ENCODE measurements at regions not wholly inside any gene's neighbourhood (a gene's known extent, or its start where the extent isn't known, plus 50 kb on each side); places are given as distances from the start of the nearest gene placed in this dataset.

- peaks cover 0 to 5% of the 10 kb centered on the region in 2 experiments for H3K4me1 ChIP-seq (ENCODE audit: control insufficient read depth in 1 of 2, insufficient read depth in 2 of 2, low read length in 2 of 2)
- H3K79me2 ChIP-seq (ENCODE audit: control insufficient read depth, insufficient read depth, low read length, poor library complexity), result no peaks in the 10 kb centered on the region
- no peaks in the 10 kb centered on the region for H3K36me3 ChIP-seq (ENCODE audit: control insufficient read depth in 1 of 2, insufficient read depth in 2 of 2, low read length in 2 of 2)
- H3K27me3 ChIP-seq (ENCODE audit: insufficient read depth, low read length), result no peaks in the 10 kb centered on the region
- no peak overlapping the region for H4K12ac ChIP-seq (ENCODE audit: low read depth, low read length)
- H4K8ac ChIP-seq (ENCODE audit: low read depth, low read length), result no peak overlapping the region
- no peak overlapping the region for H3K4ac ChIP-seq (ENCODE audit: low read depth, low read length)
- no peak overlapping the region for H3K4me2 ChIP-seq (ENCODE audit: low read length)
- H2BK12ac ChIP-seq (ENCODE audit: low read length), result no peak overlapping the region
- no peak overlapping the region for H2AFZ ChIP-seq (ENCODE audit: insufficient read depth, low read length, poor library complexity)
- H3K14ac ChIP-seq (ENCODE audit: low read length), result no peak overlapping the region
- no peak overlapping the region for H4K91ac ChIP-seq (ENCODE audit: low read depth, low read length)
- no peak overlapping the region for H3K4me3 ChIP-seq (ENCODE audit: low read depth, low read length)
- H3K27ac ChIP-seq (ENCODE audit: low read depth, low read length), result no peak overlapping the region
- no peak for DNase-seq
- no CpG with 5 or more reads among the region's 2 CpGs for WGBS (ENCODE audit: extremely low coverage, insufficient coverage, insufficient read length)
- H3K18ac ChIP-seq (ENCODE audit: low read length), result no peak overlapping the region
- H3K9ac ChIP-seq (ENCODE audit: low read length), result no peak overlapping the region
- no peak overlapping the region for H2BK120ac ChIP-seq (ENCODE audit: insufficient read depth, low read length, poor library complexity)
- H2AK5ac ChIP-seq (ENCODE audit: low read length), result no peak overlapping the region
- no peak overlapping the region for H3K23ac ChIP-seq (ENCODE audit: low read length)
- H3K79me1 ChIP-seq (ENCODE audit: low read length), result peaks cover 3% of the 10 kb centered on the region
- no peak overlapping the region for H2BK5ac ChIP-seq (ENCODE audit: low read depth, low read length, poor library complexity)
- H3K9me3 ChIP-seq (ENCODE audit: insufficient read depth, low read depth, low read length), result no peaks in the 10 kb centered on the region
Measured at GRCh38 chr6:87793315-87793714, 91.3 kb upstream of the AKIRIN2 start.

GRCh38 chr6:87791982-87792381, 89.9 kb upstream of the AKIRIN2 start:
- no CpG with 5 or more reads among the region's 7 CpGs for WGBS (ENCODE audit: extremely low coverage, insufficient coverage, insufficient read length)
- peaks cover 0 to 5% of the 10 kb centered on the region in 2 experiments for H3K4me1 ChIP-seq (ENCODE audit: control insufficient read depth in 1 of 2, insufficient read depth in 2 of 2, low read length in 2 of 2)

GRCh38 chr6:87791485-87791884, 89.5 kb upstream of the AKIRIN2 start:
- H2BK5ac ChIP-seq (ENCODE audit: low read depth, low read length, poor library complexity), result no peak overlapping the region
- no peak for DNase-seq

More at GRCh38 chr6:87791982-87792381, 89.9 kb upstream of the AKIRIN2 start:
- H3K79me2 ChIP-seq (ENCODE audit: control insufficient read depth, insufficient read depth, low read length, poor library complexity), result no peaks in the 10 kb centered on the region
- H4K91ac ChIP-seq (ENCODE audit: low read depth, low read length), result no peak overlapping the region
- no peaks in the 10 kb centered on the region for H3K36me3 ChIP-seq (ENCODE audit: control insufficient read depth in 1 of 2, insufficient read depth in 2 of 2, low read length in 2 of 2)
- H2BK12ac ChIP-seq (ENCODE audit: low read length), result no peak overlapping the region
- H3K9ac ChIP-seq (ENCODE audit: low read length), result no peak overlapping the region
- H2BK120ac ChIP-seq (ENCODE audit: insufficient read depth, low read length, poor library complexity), result no peak overlapping the region
- no peak overlapping the region for H3K4ac ChIP-seq (ENCODE audit: low read depth, low read length)
- H3K4me2 ChIP-seq (ENCODE audit: low read length), result no peak overlapping the region
- no peak overlapping the region for H3K4me3 ChIP-seq (ENCODE audit: low read depth, low read length)
- no peak overlapping the region for H3K14ac ChIP-seq (ENCODE audit: low read length)
- H2AFZ ChIP-seq (ENCODE audit: insufficient read depth, low read length, poor library complexity), result no peak overlapping the region
- no peak overlapping the region for H3K27ac ChIP-seq (ENCODE audit: low read depth, low read length)
- H2BK5ac ChIP-seq (ENCODE audit: low read depth, low read length, poor library complexity), result no peak overlapping the region
- no peak overlapping the region for H4K8ac ChIP-seq (ENCODE audit: low read depth, low read length)
- H3K9me3 ChIP-seq (ENCODE audit: insufficient read depth, low read depth, low read length), result no peaks in the 10 kb centered on the region
- H3K79me1 ChIP-seq (ENCODE audit: low read length), result peaks cover 3% of the 10 kb centered on the region
- no peak overlapping the region for H4K12ac ChIP-seq (ENCODE audit: low read depth, low read length)
- no peak overlapping the region for H3K18ac ChIP-seq (ENCODE audit: low read length)
- H2AK5ac ChIP-seq (ENCODE audit: low read length), result no peak overlapping the region
- H3K23ac ChIP-seq (ENCODE audit: low read length), result no peak overlapping the region
- no peak for DNase-seq
- H3K27me3 ChIP-seq (ENCODE audit: insufficient read depth, low read length), result no peaks in the 10 kb centered on the region

GRCh38 chr6:87791029-87791428, 89.0 kb upstream of the AKIRIN2 start:
- H3K4me3 ChIP-seq (ENCODE audit: low read depth, low read length), result no peak overlapping the region
- H3K9me3 ChIP-seq (ENCODE audit: insufficient read depth, low read depth, low read length), result no peaks in the 10 kb centered on the region
- no peaks in the 10 kb centered on the region for H3K27me3 ChIP-seq (ENCODE audit: insufficient read depth, low read length)
- H3K4me2 ChIP-seq (ENCODE audit: low read length), result no peak overlapping the region
- no peak overlapping the region for H3K18ac ChIP-seq (ENCODE audit: low read length)
- DNase-seq, result no peak
- no peak overlapping the region for H2AK5ac ChIP-seq (ENCODE audit: low read length)
- no peak overlapping the region for H3K23ac ChIP-seq (ENCODE audit: low read length)
- H4K8ac ChIP-seq (ENCODE audit: low read depth, low read length), result no peak overlapping the region
- H3K27ac ChIP-seq (ENCODE audit: low read depth, low read length), result no peak overlapping the region
- H4K12ac ChIP-seq (ENCODE audit: low read depth, low read length), result no peak overlapping the region
- H2AFZ ChIP-seq (ENCODE audit: insufficient read depth, low read length, poor library complexity), result no peak overlapping the region
- H2BK5ac ChIP-seq (ENCODE audit: low read depth, low read length, poor library complexity), result no peak overlapping the region
- no peak overlapping the region for H2BK120ac ChIP-seq (ENCODE audit: insufficient read depth, low read length, poor library complexity)
- peaks cover 3% of the 10 kb centered on the region for H3K79me1 ChIP-seq (ENCODE audit: low read length)
- no peak overlapping the region for H3K14ac ChIP-seq (ENCODE audit: low read length)
- H2BK12ac ChIP-seq (ENCODE audit: low read length), result no peak overlapping the region
- H4K91ac ChIP-seq (ENCODE audit: low read depth, low read length), result no peak overlapping the region
- H3K9ac ChIP-seq (ENCODE audit: low read length), result no peak overlapping the region
- H3K79me2 ChIP-seq (ENCODE audit: control insufficient read depth, insufficient read depth, low read length, poor library complexity), result no peaks in the 10 kb centered on the region
- no peak overlapping the region for H3K4ac ChIP-seq (ENCODE audit: low read depth, low read length)
- no peaks in the 10 kb centered on the region for H3K36me3 ChIP-seq (ENCODE audit: control insufficient read depth in 1 of 2, insufficient read depth in 2 of 2, low read length in 2 of 2)
- H3K4me1 ChIP-seq (ENCODE audit: control insufficient read depth in 1 of 2, insufficient read depth in 2 of 2, low read length in 2 of 2), result peaks cover 0 to 5% of the 10 kb centered on the region in 2 experiments

More at GRCh38 chr6:87791485-87791884, 89.5 kb upstream of the AKIRIN2 start:
- no peak overlapping the region for H3K9ac ChIP-seq (ENCODE audit: low read length)
- no peak overlapping the region for H2BK120ac ChIP-seq (ENCODE audit: insufficient read depth, low read length, poor library complexity)
- H3K14ac ChIP-seq (ENCODE audit: low read length), result no peak overlapping the region
- H3K9me3 ChIP-seq (ENCODE audit: insufficient read depth, low read depth, low read length), result no peaks in the 10 kb centered on the region
- no peak overlapping the region for H4K8ac ChIP-seq (ENCODE audit: low read depth, low read length)
- no peak overlapping the region for H3K27ac ChIP-seq (ENCODE audit: low read depth, low read length)
- no peak overlapping the region for H4K12ac ChIP-seq (ENCODE audit: low read depth, low read length)
- H3K27me3 ChIP-seq (ENCODE audit: insufficient read depth, low read length), result no peaks in the 10 kb centered on the region
- H3K79me2 ChIP-seq (ENCODE audit: control insufficient read depth, insufficient read depth, low read length, poor library complexity), result no peaks in the 10 kb centered on the region
- WGBS (ENCODE audit: extremely low coverage, insufficient coverage, insufficient read length), result no CpG with 5 or more reads among the region's 6 CpGs
- H2BK12ac ChIP-seq (ENCODE audit: low read length), result no peak overlapping the region
- H3K4me2 ChIP-seq (ENCODE audit: low read length), result no peak overlapping the region
- H3K36me3 ChIP-seq (ENCODE audit: control insufficient read depth in 1 of 2, insufficient read depth in 2 of 2, low read length in 2 of 2), result no peaks in the 10 kb centered on the region
- H2AK5ac ChIP-seq (ENCODE audit: low read length), result no peak overlapping the region
- H3K4ac ChIP-seq (ENCODE audit: low read depth, low read length), result no peak overlapping the region
- no peak overlapping the region for H4K91ac ChIP-seq (ENCODE audit: low read depth, low read length)
- peaks cover 0 to 5% of the 10 kb centered on the region in 2 experiments for H3K4me1 ChIP-seq (ENCODE audit: control insufficient read depth in 1 of 2, insufficient read depth in 2 of 2, low read length in 2 of 2)
- H3K18ac ChIP-seq (ENCODE audit: low read length), result no peak overlapping the region
- H3K23ac ChIP-seq (ENCODE audit: low read length), result no peak overlapping the region
- no peak overlapping the region for H2AFZ ChIP-seq (ENCODE audit: insufficient read depth, low read length, poor library complexity)
- H3K4me3 ChIP-seq (ENCODE audit: low read depth, low read length), result no peak overlapping the region
- peaks cover 3% of the 10 kb centered on the region for H3K79me1 ChIP-seq (ENCODE audit: low read length)
